Mucosa of gallbladder (tissue), 1 donor: ENCODE measurements at regions not wholly inside any gene's neighbourhood (a gene's known extent, or its start where the extent isn't known, plus 50 kb on each side); places are given as distances from the start of the nearest gene placed in this dataset.
"Not testable (repeated sequence)": the region's sequence is repeated elsewhere in the genome, so short reads cannot be mapped to it uniquely, and the experiment has no call there.

ENCODE experiments used
- DNase-seq: peaks from one replicate; pipeline ENCODE4 v3.0.0-alpha.2; 2020; ENCODE audit warnings: low spot score
- donor health status: DM: no; HTN: no; CAD: no.

DNA sequence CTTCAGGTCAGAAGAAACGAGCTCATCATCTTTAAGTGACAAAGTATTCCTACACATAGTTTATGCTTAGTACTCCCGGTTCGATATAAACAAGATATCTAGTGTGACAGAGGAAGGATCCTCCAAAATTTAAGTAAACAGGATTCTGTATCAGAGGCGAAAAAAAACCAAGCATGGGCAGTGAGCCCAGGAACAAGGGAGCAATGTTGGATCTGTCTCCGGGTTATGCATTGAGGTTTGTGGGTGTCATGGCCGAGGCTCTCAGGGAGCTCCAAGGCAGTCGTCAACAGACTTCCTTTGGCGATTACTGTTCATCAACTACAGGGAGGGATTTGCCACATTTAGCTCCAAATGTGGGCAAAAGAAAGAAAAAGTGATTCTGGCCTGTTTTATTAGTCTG is 319.5 kb downstream of the CBLN4 start:
- no peak for DNase-seq

DNA sequence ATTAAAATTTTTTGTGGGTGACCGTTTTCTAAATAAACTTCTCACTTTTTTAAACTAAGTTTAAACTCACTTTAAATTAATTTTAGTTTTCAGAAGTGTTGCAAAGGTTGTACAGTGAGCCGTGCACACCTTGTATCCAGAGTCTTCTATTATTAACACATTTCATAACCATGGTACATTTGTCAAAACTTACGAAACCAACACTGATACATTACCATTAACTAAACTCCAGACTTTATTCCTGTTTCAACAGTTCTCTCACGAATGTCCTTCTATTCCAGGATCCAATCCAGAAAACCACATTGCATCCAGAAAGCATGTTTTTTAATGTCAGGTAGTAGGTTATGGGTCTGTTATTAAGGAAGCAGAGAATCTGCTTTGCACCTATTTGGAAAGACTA is 319.9 kb downstream of the CBLN4 start:
- DNase-seq, result no peak

DNA sequence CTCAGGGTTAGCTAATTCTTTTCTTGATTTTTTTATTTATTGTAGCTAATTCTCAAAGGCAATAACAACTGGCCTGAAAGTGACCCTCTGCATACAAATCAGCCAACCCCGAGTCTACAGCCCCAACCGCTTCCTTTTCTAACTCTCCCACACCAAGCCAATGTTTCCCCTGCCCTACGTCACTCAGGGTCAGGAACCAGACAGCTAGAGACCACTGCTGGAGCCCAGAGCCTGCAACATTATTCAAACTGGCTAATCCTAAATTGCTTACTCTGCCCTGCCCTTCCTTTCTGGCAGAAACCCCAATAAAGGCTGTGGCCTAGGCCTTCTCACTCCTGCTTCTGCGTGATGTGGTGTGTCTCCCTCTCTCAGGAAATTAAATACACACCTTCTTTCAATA is 320.7 kb downstream of the CBLN4 start:
- DNase-seq, result peak; percentile 10

DNA sequence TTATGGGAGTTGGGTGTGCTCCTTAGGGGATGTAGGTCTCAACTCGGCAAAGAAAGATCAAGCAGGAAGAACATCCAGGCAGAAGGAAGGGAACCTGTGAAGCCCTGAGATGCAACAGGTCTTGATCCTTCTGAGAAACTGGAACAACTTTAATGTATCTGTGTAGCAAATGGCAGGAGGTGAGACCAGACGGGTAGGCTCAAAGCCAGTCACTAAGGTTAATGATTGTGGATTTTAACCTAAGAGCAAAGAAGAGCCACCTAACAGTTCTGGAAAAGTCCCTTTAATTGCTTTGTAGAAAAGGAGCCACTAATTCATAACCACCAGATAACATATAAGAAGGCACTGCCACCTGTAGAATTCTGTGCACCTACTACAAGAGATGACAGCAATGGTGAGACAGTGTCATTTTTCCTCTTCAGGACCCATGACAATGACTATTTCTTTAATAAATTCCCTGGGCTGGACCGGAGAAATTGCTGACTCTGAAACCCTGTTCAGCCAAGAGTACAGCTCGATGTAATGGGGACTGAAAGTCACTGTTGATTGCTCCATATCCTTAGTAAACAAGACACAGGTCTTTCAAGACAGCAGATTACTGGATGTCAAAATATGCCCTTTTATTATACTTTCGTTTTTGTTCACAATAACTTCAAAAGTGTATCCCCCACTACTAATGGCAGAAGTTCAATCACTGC is 326.2 kb downstream of the CBLN4 start:
- no peak for DNase-seq

DNA sequence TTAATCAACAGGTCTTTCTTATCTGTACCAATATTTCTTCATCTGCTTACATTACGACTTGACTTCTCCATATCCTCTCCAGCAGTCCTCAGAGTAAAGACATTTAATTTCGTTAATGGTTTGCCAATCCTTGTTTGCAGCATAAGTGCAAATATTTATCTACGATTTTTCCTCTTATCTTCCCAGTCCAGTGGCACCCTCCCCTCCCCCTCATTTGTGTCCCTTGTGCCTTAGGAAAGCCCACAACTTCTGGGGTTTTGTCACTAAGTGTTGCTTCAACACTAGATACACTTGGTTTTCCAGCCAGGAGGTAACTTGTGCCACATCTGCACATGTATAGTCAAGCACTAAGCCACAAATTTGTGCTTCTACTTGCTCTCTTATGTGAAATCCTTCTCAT is 327.2 kb downstream of the CBLN4 start:
- DNase-seq, result no peak

DNA sequence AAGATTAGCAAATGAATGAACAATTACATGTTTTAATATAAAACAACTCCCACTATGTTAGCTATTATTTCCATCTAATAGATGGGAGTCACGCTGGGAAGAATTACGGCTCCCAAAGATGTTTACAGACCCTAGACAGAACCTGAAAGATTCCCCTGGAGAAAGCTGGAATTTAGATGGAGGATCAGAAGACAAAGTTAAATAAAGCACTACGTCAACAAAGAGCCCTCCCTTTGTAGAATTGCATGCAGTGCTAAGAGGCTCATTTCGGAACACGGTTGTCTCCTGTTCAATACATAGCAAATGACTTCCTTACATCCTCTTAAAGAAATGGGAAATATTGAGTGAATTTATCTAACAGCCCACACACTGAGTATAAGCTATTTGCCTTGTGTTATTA is 328.3 kb downstream of the CBLN4 start:
- no peak for DNase-seq

DNA sequence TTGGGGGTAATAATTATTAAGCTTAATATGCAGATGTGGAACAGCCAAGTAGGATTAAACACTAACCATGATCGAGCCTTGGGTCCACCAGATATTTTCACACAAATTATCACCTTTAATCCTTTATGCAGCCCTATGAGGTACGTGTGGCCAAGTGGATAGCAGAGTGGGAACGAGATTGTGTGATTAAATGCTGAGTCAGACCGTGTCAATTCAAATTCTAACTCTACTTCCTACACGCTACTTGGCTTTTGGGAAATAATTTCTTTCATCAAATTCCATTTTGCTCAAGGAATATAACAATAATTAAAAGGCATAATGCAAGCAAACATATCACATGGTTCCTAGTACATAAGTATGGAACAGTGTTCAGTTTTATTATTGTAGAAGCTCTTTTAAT is 329.2 kb downstream of the CBLN4 start:
- no peak for DNase-seq

DNA sequence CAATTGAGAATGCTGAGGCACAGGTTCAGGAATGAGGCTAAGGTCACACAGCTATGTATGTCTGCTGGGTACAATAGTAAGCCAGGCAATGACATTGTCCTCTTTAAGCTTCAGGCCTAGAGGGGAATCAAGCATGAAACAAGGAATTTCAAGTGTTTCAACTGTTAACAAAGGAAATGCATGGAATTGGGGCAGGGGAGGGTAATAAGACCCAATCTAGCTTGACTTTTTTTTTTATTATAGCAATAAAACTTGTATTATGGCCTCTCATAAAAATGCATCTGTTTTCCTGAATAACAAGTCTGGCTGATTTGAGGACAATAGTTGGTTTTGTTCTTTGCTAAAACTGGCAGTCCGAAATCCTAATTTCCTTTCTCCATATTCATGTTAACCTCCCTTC is 336.7 kb downstream of the CBLN4 start:
- DNase-seq, result no peak

DNA sequence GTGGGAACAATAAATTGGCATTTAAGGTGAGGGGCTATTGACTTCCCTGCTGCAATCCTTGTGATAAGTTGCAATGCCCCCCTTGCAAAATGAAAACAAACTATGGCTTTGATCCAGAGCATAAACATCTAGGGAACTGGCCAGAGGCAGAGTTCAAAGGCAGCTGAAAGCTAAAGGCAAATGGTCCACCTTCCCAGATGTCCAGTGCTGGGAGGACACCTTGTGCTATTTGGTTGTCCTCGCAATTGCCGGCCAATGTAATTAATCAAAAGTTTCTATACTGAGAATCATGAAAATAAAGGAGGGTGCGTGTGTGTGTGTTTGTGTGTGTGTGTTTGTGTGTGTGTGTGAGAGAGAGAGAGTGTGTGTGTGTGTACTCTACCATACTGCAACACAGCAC is 337.4 kb downstream of the CBLN4 start:
- DNase-seq, result no peak

DNA sequence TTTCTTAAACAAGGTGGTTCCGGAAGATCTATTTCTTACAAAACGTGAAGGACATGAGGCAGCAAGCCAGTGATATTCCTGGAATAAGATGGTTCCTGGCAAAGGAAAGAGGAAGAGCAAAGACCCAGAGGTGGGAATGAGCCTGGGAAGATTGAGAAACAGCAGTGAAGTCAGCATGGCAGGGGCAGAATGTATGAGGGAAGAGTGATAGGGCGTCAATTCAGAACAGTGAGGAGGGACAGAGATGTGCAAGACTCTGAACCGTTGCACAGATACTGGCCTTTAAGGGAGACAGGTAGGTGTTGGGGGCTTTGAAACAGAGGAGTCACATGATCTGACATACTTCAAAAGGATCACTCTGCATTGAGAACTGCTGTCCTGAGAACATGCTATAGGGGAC is 338.3 kb downstream of the CBLN4 start:
- DNase-seq, result no peak

DNA sequence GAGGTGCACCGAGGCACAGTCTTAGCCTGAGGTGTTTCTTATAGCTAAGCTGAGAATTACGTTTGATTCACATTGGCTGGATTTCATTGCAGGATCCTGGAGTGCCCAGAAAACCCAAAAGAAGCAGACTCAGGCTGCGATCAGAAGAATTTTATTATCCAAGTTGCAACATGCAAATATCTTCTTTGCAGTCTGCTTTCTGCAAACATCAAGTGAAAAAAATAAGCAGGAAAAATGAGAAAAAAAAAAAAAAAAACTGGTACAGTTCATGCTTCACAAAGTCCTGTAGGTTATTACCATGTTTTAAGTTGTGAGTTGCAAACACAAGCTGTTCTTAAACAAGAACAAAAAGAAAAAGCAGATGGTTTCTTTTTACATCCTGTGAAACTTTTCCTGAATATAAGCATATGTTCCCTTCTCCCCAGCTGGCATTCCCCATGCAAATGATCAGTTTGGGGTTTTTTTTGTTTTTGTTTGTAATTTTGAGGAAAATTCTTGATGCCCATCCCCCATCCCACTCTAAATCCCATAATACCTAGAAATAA is 349.0 kb downstream of the CBLN4 start:
- no peak for DNase-seq

DNA sequence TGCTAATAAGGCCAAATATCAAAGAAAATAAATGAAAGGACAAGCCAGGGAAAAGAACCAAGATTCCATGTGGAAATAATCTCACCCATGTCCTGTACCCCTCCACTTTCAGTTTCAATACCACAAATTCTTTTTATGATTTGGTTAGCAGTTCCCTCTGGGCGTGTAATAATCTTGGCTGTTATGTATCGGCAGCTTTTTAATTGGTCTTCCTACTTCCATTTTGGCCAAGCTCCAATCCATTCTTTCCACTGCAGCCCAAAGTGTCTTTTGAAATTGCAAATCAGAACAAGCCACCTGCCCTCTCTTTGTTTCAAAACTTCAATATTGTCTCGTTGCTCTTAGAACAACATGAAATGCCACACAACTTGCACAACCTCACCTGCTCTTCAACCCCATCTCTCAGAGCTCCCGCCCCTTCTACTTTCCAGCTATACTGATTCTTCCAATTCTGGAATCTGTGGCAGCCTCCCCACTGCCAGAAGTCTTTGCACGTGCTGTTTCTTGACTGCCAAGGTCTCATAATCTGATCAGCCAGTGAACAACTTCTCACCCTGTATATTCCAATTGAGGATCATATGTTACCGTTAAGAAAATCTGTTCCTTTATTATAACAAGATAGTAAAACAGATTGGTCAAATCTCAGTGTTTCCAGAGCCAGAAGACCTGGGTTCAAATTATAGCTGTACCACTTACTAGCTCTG is 354.5 kb downstream of the CBLN4 start:
- DNase-seq, result no peak

DNA sequence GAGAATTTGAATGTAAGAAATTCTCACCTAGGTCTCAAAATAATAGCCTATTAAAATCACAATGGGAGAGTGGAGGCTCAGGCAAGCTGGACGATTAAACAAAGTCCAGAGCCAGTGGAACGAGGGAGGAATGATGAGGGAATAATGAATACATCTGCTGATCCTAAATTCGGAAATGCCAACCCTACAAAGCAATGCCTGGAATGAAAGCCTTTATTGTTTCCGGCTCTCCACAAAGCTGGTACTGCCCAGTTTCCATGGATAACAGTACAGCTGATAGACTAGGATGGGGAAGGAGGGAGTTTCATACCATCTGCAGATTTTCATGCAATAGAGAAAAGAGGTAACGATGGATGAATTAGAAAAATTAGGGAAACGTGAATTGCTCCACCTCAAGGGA is 356.1 kb downstream of the CBLN4 start:
- no peak for DNase-seq

DNA sequence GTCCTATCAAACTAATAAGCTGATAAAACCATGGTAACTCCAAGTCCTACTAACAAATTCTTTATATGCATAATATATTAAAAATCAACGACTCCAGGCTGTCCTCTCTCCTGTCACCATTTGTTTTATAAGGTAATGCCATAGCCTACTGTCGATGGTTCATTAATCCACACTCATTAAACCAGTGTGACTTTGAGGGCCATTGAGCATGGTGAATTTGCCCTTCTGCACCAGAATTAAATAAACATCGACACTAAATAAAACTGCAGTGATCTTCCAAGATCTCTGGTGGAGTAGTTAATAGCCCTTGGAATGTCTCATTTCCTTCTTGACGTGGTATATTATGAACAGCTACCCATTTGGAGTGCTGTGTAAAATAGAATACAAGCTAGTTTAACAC is 358.5 kb downstream of the CBLN4 start:
- no peak for DNase-seq

DNA sequence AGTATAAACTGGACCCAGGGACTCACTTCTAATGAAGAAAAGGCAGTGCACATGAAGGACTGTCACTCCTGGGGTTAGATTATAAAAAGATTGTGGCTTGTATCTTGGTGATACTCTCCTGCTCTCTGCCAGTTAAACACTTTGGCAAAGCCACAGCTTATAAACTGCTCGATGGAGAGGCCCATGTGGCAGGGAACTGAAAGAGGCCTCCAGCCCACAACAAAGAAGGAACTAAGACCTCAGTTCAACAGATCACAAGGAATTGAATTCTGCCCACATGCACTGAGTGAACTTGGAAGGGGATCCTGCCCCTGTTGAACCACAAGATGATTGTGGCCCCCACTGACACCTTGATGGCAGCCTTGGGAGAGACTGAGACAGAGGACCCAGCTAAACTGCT is 363.8 kb downstream of the CBLN4 start:
- DNase-seq, result no peak

DNA sequence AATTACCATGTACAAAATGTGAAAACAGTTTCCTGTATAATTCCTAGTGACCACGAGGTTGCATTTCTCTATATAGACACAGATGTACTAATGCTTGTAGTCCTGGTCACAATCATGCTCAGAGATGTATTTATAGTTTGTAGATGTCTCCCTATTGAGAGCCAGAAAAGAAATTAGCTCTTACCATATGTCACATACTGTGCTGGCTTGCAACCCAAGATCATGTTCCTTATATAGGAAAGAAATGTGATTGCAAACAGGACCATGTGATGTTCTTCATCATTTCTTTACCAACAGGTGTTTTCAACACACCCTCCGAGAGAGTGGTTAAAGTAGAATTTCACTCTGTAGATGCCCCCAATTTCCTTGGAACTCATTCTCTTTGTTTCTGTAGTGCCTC is 369.4 kb downstream of the CBLN4 start:
- no peak for DNase-seq

DNA sequence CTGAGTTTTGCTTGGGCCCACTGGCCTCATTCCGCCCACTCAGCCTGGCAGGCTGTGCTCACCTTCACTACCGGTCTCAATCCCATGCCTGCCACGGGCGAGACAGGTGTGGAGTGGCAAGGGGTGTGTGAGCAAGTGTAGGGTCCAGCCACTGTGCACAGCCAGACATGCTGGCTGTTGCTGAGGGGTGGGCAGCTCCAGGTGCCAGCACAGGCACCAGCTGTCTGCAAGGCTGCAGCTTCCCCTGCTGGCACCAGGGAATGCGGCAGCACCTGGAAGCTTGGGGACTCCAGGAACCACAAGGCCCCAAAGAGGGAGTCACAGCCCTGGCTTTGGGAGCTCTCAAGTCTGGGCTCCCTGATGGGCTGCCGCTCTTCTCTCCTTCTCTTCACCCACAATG is 372.7 kb downstream of the CBLN4 start:
- DNase-seq, result no peak

DNA sequence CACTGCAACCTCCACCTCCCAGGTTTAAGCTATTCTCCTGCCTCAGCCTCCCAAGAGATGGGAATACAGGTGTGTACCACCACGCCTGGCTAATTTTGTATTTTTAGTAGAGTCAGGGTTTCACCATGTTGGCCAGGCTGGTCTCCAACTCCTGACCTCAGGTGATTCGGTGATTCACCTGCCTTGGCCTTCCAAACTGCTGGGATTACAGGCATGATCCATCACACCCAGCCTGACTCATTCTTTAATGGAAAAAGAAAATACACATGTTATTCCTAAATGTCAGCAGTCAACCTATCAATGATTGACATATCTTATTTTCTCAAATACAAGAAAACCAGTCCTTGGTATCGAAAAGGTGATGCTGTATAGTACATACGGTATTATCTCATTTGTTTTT is 376.2 kb downstream of the CBLN4 start:
- not testable (repeated sequence) for DNase-seq

DNA sequence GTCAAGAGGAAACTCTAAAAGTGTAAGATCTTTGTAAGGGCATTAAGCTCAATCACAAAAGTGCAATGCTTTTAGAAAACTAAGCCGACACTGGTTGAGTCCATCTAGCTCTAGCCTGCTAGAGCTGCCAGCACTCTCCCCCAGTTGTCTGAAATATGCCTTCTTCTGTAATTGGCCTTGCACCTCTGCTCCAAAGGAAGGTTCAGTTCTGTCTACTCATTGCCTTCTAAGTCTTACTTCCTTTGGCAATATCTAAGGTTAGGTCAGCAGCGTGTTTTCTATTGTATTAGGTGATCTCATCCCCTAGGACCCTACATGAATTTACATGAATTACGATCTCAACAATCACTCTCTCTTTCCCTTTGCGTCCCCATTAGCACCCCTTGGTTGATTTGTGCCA is 378.6 kb downstream of the CBLN4 start:
- DNase-seq, result no peak

DNA sequence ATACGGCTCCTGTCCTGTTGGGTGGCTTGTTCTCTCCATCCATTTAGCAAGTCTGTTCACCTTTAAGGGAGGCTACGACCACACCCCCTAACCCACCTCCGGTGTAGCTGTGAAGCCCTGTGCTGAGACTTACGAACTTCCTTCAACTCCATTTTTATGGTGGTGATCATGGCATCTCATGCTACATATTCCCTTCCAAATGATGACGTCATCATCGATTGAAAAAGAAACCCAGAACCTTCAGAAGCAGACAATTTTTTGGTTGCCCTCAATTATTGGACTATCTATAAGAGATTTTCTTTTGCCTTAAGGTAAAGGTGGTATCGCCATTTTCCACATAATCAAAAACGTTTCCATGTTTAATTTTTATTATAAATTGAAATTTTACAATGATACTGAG is 389.0 kb downstream of the CBLN4 start:
- no peak for DNase-seq

DNA sequence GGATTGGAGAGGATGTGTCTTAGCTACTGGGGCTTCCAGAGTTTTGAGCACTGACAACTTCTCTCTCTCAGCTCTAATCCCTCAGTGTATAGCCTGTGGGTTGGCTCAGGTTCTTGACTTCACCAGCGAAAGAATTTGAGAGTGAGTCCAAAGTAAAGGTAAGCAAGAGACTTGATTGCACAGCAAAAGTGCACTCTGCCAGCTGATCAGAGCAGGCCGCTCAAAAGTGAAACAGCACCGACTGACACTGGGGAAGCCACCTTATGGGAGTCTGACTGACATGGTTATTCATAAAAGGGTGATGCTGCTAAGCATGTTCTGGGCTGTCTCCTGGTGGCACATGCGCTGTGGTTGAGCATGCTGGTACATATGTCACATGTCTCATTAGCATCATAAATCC is 389.5 kb downstream of the CBLN4 start:
- DNase-seq, result no peak

DNA sequence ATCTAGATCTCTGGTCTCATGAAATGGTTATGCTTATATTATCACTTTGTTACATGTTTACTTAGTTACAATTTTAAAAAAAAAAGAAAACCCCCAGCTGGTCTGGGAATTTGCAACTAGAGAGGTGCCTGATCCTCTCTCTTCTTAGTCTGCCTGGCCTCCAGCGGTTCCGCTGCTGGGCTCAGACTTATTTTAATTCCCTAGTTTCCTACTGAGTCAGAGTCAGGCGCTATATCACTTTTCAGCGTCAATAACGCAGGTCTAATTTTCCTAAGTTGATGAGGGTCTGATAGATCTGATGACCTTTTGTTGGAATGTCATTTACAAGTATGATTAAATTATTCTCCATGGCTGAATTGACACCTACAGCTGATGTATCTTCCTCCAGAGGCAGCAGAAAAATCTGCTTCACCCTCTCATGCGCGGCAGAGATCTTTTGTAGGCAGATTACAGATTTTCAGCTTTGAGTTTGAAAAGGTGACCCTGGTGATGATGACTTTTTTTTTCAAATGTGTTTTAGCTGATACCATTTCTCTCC is 391.0 kb downstream of the CBLN4 start:
- no peak for DNase-seq

DNA sequence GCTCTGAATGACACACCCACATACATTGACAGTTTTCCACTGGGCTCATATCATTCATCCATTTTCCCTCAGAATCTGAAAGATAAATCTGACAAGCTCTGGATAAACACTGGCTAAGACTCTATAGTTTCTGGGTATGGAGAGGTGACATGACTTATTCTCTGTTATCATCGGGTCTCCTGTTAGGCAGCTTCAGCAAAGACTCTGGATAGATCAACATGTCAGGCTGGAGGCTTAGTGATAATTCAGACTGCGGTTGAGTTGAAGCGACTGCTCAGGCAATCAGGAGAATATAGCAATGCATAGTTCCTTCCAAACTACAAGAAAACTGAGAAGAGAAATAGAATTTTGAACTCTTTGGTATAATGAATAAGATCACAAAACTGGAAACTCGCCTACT is 394.6 kb downstream of the CBLN4 start:
- DNase-seq, result no peak
